HEK293 (cell line): ENCODE measurements at regions not wholly inside any gene's neighbourhood (a gene's known extent, or its start where the extent isn't known, plus 50 kb on each side); places are given as distances from the start of the nearest gene placed in this dataset.
"Not testable (repeated sequence)": the region's sequence is repeated elsewhere in the genome, so short reads cannot be mapped to it uniquely, and the experiment has no call there.

Source experiments
- CTCF ChIA-PET: fragments of 350-600 bp; formaldehyde crosslinking; extraction: SDS; loops from one replicate; lab custom pipeline; 2021; ENCODE audit warnings: antibody characterized with exemption; lab: Yijun Ruan, JAX
- POLR2A ChIA-PET: fragments of 300-600 bp; formaldehyde crosslinking; extraction: SDS; loops from one replicate; lab custom pipeline; 2020; ENCODE audit warnings: antibody characterized with exemption, inconsistent platforms; lab: Yijun Ruan, JAX
- H3K27ac ChIP-seq: fragments of 200-500 bp; sonication (Bioruptor generic); 2 replicates; pipeline ENCODE4 v1.5.1; 2014; ENCODE audit warnings: low read depth, low read length, control low read depth, inconsistent platforms; ENCODE audit errors: extremely low read depth
- H3K36me3 ChIP-seq, 2 experiments: fragments of 200-500 bp in 1 of 2; sonication (Bioruptor generic) in 1 of 2; 1 replicate in 1 of 2; 2 replicates in 1 of 2; pipeline ENCODE4 v1.5.1; 2014 to 2017; ENCODE audit warnings: inconsistent platforms in 2 of 2, low read length in 2 of 2; ENCODE audit not compliant: control insufficient read depth in 2 of 2, insufficient read depth in 1 of 2
- H3K4me1 ChIP-seq: fragments of 200-500 bp; sonication (Bioruptor generic); 2 replicates; pipeline ENCODE4 v1.5.1; 2014; ENCODE audit warnings: mild to moderate bottlenecking, low read length, inconsistent platforms; ENCODE audit not compliant: control insufficient read depth, insufficient read depth
- H3K4me3 ChIP-seq: 2 replicates; pipeline ENCODE4 v1.5.1; 2011; ENCODE audit warnings: low read depth, mild to moderate bottlenecking, control low read depth, low read length, moderate library complexity
- H3K9me3 ChIP-seq: fragments of 200-500 bp; sonication (Bioruptor generic); 2 replicates; pipeline ENCODE4 v1.5.1; 2014; ENCODE audit warnings: low read depth, low read length, inconsistent platforms; ENCODE audit not compliant: control insufficient read depth, insufficient read depth
- BCL11A ChIP-seq: fragments of 450-650 bp; formaldehyde crosslinking; IDR thresholded peaks from 2 replicates; pipeline ENCODE4 v1.5.1; 2016; ENCODE audit warnings: low read depth, missing biosample characterization, missing genetic modification characterization
- GLIS1 ChIP-seq: fragments of 450-650 bp; formaldehyde crosslinking; IDR thresholded peaks from 2 replicates; pipeline ENCODE4 v1.5.1; 2016; ENCODE audit warnings: missing biosample characterization, missing genetic modification characterization
- IKZF3 ChIP-seq: fragments of 450-650 bp; IDR thresholded peaks from 2 replicates; pipeline ENCODE4 v1.5.0; 2018; ENCODE audit warnings: missing biosample characterization, mild to moderate bottlenecking, missing genetic modification characterization, moderate library complexity
- SP3 ChIP-seq: fragments of 450-650 bp; formaldehyde crosslinking; IDR thresholded peaks from 2 replicates; pipeline ENCODE4 v1.5.1; 2016; ENCODE audit warnings: missing biosample characterization, missing genetic modification characterization
- TSHZ1 ChIP-seq: fragments of 450-650 bp; formaldehyde crosslinking; IDR thresholded peaks from 2 replicates; pipeline ENCODE4 v1.5.1; 2016; ENCODE audit warnings: missing biosample characterization, missing genetic modification characterization, borderline replicate concordance
- YY2 ChIP-seq: fragments of 450-650 bp; formaldehyde crosslinking; IDR thresholded peaks from 2 replicates; pipeline ENCODE4 v1.5.1; 2016; ENCODE audit warnings: missing biosample characterization, missing genetic modification characterization
- ZFP37 ChIP-seq: fragments of 450-650 bp; formaldehyde crosslinking; IDR thresholded peaks from 2 replicates; pipeline ENCODE4 v1.5.1; 2016; ENCODE audit warnings: missing biosample characterization, missing genetic modification characterization
- ZNF112 ChIP-seq: fragments of 450-650 bp; formaldehyde crosslinking; IDR thresholded peaks from 2 replicates; pipeline ENCODE4 v1.5.0; 2017; ENCODE audit warnings: missing biosample characterization, missing genetic modification characterization
- ZNF169 ChIP-seq: fragments of 450-650 bp; formaldehyde crosslinking; IDR thresholded peaks from 2 replicates; pipeline ENCODE4 v1.5.1; 2016; ENCODE audit warnings: missing biosample characterization, missing genetic modification characterization
- ZNF174 ChIP-seq: fragments of 450-650 bp; formaldehyde crosslinking; IDR thresholded peaks from 2 replicates; pipeline ENCODE4 v1.5.0; 2017; ENCODE audit warnings: missing biosample characterization, mild to moderate bottlenecking, missing genetic modification characterization
- ZNF2 ChIP-seq: fragments of 450-650 bp; formaldehyde crosslinking; IDR thresholded peaks from 2 replicates; pipeline ENCODE4 v1.5.1; 2016; ENCODE audit warnings: missing biosample characterization, missing genetic modification characterization
- ZNF214 ChIP-seq: fragments of 450-650 bp; formaldehyde crosslinking; IDR thresholded peaks from 2 replicates; pipeline ENCODE4 v1.5.1; 2017; ENCODE audit warnings: missing biosample characterization, mild to moderate bottlenecking, missing genetic modification characterization, borderline replicate concordance
- ZNF274 ChIP-seq, 2 experiments: fragments of 200-500 bp in 1 of 2; fragments of 450-650 bp in 1 of 2; sonication (Bioruptor generic) in 1 of 2; formaldehyde crosslinking in 1 of 2; IDR thresholded peaks; 2 replicates each; pipeline versions ENCODE4 v1.5.1 to v1.6.1; 2014 to 2016; ENCODE audit warnings: borderline replicate concordance in 1 of 2, inconsistent platforms in 1 of 2, low read length in 1 of 2, missing biosample characterization in 1 of 2, missing genetic modification characterization in 1 of 2
- ZNF280C ChIP-seq: fragments of 450-650 bp; formaldehyde crosslinking; IDR thresholded peaks from 2 replicates; pipeline ENCODE4 v1.5.1; 2016; ENCODE audit warnings: missing biosample characterization, missing genetic modification characterization
- ZNF341 ChIP-seq: fragments of 450-650 bp; formaldehyde crosslinking; IDR thresholded peaks from 2 replicates; pipeline ENCODE4; 2016; ENCODE audit warnings: low read depth, missing biosample characterization, missing genetic modification characterization
- ZNF404 ChIP-seq: fragments of 450-650 bp; formaldehyde crosslinking; IDR thresholded peaks from 2 replicates; pipeline ENCODE4 v1.5.1; 2017; ENCODE audit warnings: missing biosample characterization, missing genetic modification characterization
- ZNF426 ChIP-seq: fragments of 450-650 bp; formaldehyde crosslinking; IDR thresholded peaks from 2 replicates; pipeline ENCODE4 v1.5.1; 2017; ENCODE audit warnings: missing biosample characterization, missing genetic modification characterization, mild to moderate bottlenecking, inconsistent platforms, moderate library complexity
- ZNF513 ChIP-seq: fragments of 450-650 bp; IDR thresholded peaks from 2 replicates; pipeline ENCODE4 v1.5.1; 2018; ENCODE audit warnings: missing biosample characterization, missing genetic modification characterization
- ZNF664 ChIP-seq: fragments of 450-650 bp; formaldehyde crosslinking; IDR thresholded peaks from 2 replicates; pipeline ENCODE4 v1.5.1; 2016; ENCODE audit warnings: missing biosample characterization, missing genetic modification characterization
- ZSCAN23 ChIP-seq: fragments of 450-650 bp; formaldehyde crosslinking; IDR thresholded peaks from 2 replicates; pipeline ENCODE4 v1.5.1; 2016; ENCODE audit warnings: missing biosample characterization, missing genetic modification characterization
- ZSCAN30 ChIP-seq: fragments of 450-650 bp; IDR thresholded peaks from 2 replicates; pipeline ENCODE4 v1.5.1; 2018; ENCODE audit warnings: missing biosample characterization, mild to moderate bottlenecking, missing genetic modification characterization, moderate library complexity

GRCh38 chr1:188652678-188653077, 1823.9 kb downstream of the PLA2G4A start (continued):
- TF ChIP-seq ZNF664 (tag by site-specific recombination) (no peak), YY2 (no peak), ZNF426 (no peak), TSHZ1 (tag by site-specific recombination) (no peak), BCL11A (tag by site-specific recombination) (no peak), ZSCAN30 (tag by site-specific recombination) (no peak)

- POLR2A ChIA-PET, H3K36me3 ChIP-seq, CTCF ChIA-PET, H3K9me3 ChIP-seq, H3K27ac ChIP-seq, H3K4me3 ChIP-seq, H3K4me1 ChIP-seq: not testable (repeated sequence)
Measured at GRCh38 chr1:188655966-188656365, 1821.7 kb downstream of the BRINP3 start.

- no peak for TF ChIP-seq ZNF280C (tag by site-specific recombination)
- no peak for TF ChIP-seq ZNF214 (tag by site-specific recombination)
- no peak for TF ChIP-seq ZFP37 (tag by site-specific recombination)
- TF ChIP-seq GLIS1 (tag by site-specific recombination) = no peak
- TF ChIP-seq IKZF3 = no peak
- CTCF ChIA-PET = no interaction called here
- POLR2A ChIA-PET = no interaction called here
- H3K9me3 ChIP-seq = no peaks in the 10 kb centered on the region
- H3K4me3 ChIP-seq = no peak overlapping the region
- H3K4me1 ChIP-seq = no peaks in the 10 kb centered on the region
- no peaks in the 10 kb centered on the region for H3K36me3 ChIP-seq
- no peak overlapping the region for H3K27ac ChIP-seq
Measured at GRCh38 chr1:188660572-188660971, 1817.1 kb downstream of the BRINP3 start.

GRCh38 chr1:188665477-188665876, 1812.2 kb downstream of the BRINP3 start:
- no peaks in the 10 kb centered on the region for H3K36me3 ChIP-seq
- H3K4me3 ChIP-seq = no peak overlapping the region
- ChIA-PET POLR2A (no interaction called here), CTCF (no interaction called here)
- no peaks in the 10 kb centered on the region for H3K4me1 ChIP-seq
- H3K27ac ChIP-seq = no peak overlapping the region
- no peaks in the 10 kb centered on the region for H3K9me3 ChIP-seq
- TF ChIP-seq ZNF174 (tag by site-specific recombination) (no peak), ZNF169 (tag by site-specific recombination) (no peak), SP3 (tag by site-specific recombination) (no peak), ZNF341 (no peak), ZNF112 (no peak), ZNF513 (tag by site-specific recombination) (no peak), ZFP37 (tag by site-specific recombination) (no peak), ZNF274 (IDR thresholded peaks at IDR 0.05; ENCODE audit: low read length) (no peak), ZNF274 (tag by site-specific recombination; IDR thresholded peaks at IDR 0.05; ENCODE audit: borderline replicate concordance) (no peak), ZNF2 (tag by site-specific recombination) (no peak), ZSCAN23 (tag by site-specific recombination) (no peak), ZNF404 (tag by site-specific recombination) (no peak)
